HG03460 (cell line): ENCODE measurements at regions not wholly inside any gene's neighbourhood (a gene's known extent, or its start where the extent isn't known, plus 50 kb on each side); places are given as distances from the start of the nearest gene placed in this dataset.

ENCODE experiments used
- ATAC-seq: cut with Tn5 transposase; IDR thresholded peaks from one replicate; pipeline ENCODE4 v1.9.1; 2021; ENCODE audit not compliant: unreplicated experiment

- no peak for ATAC-seq
Measured at GRCh38 chr12:74899031-74899829, 310.4 kb downstream of the KCNC2 start.

GRCh38 chr12:74900232-74900631, 309.4 kb downstream of the KCNC2 start:
- no peak for ATAC-seq

GRCh38 chr12:74903522-74903921, 306.1 kb downstream of the KCNC2 start:
- ATAC-seq: no peak

- no peak for ATAC-seq
Measured at GRCh38 chr12:74906224-74906623, 303.4 kb downstream of the KCNC2 start.

- no peak for ATAC-seq
Measured at GRCh38 chr12:74910831-74911230, 298.8 kb downstream of the KCNC2 start.

GRCh38 chr12:74914378-74914777, 295.3 kb downstream of the KCNC2 start:
- ATAC-seq: no peak

GRCh38 chr12:74915718-74916117, 293.9 kb downstream of the KCNC2 start:
- no peak for ATAC-seq

GRCh38 chr12:74917743-74918142, 291.9 kb downstream of the KCNC2 start:
- no peak for ATAC-seq

GRCh38 chr12:74918291-74918690, 291.3 kb downstream of the KCNC2 start:
- ATAC-seq: no peak

- no peak for ATAC-seq
Measured at GRCh38 chr12:74922117-74922516, 287.5 kb downstream of the KCNC2 start.

- no peak for ATAC-seq
Measured at GRCh38 chr12:74922642-74923041, 287.0 kb downstream of the KCNC2 start.

GRCh38 chr12:74941670-74942069, 268.0 kb downstream of the KCNC2 start:
- ATAC-seq: no peak

GRCh38 chr12:74945771-74946198, 263.9 kb downstream of the KCNC2 start:
- ATAC-seq: no peak

GRCh38 chr12:74953697-74954096, 255.9 kb downstream of the KCNC2 start:
- ATAC-seq: no peak

GRCh38 chr12:74957231-74957630, 252.4 kb downstream of the KCNC2 start:
- no peak for ATAC-seq

- no peak for ATAC-seq
Measured at GRCh38 chr12:74957634-74958033, 252.0 kb downstream of the KCNC2 start.

- no peak for ATAC-seq
Measured at GRCh38 chr12:74959657-74960056, 250.0 kb downstream of the KCNC2 start.

- no peak for ATAC-seq
Measured at GRCh38 chr12:74963304-74963703, 246.3 kb downstream of the KCNC2 start.

- ATAC-seq: no peak
Measured at GRCh38 chr12:74963867-74964331, 245.7 kb downstream of the KCNC2 start.

GRCh38 chr12:74964390-74964789, 245.2 kb downstream of the KCNC2 start:
- no peak for ATAC-seq

- no peak for ATAC-seq
Measured at GRCh38 chr12:74971201-74971600, 238.4 kb downstream of the KCNC2 start.

- ATAC-seq: no peak
Measured at GRCh38 chr12:74977832-74978481, 231.7 kb downstream of the KCNC2 start.
